HUES64 (cell line): ENCODE measurements at regions not wholly inside any gene's neighbourhood (a gene's known extent, or its start where the extent isn't known, plus 50 kb on each side); places are given as distances from the start of the nearest gene placed in this dataset.

Source experiments
- H3K27ac ChIP-seq: 2 replicates; pipeline ENCODE4 v1.7.0; 2013; ENCODE audit warnings: low read depth, low read length, inconsistent platforms
- H3K27me3 ChIP-seq: 2 replicates; pipeline ENCODE4 v1.6.1; 2013; ENCODE audit warnings: mild to moderate bottlenecking, low read length; ENCODE audit not compliant: insufficient read depth
- H3K36me3 ChIP-seq: 2 replicates; pipeline ENCODE4 v1.6.1; 2013; ENCODE audit warnings: mild to moderate bottlenecking, low read length; ENCODE audit not compliant: insufficient read depth
- H3K4me1 ChIP-seq: 2 replicates; pipeline ENCODE4 v1.6.1; 2013; ENCODE audit warnings: mild to moderate bottlenecking, low read length, moderate library complexity; ENCODE audit not compliant: insufficient read depth
- H3K4me3 ChIP-seq: 2 replicates; pipeline ENCODE4 v1.5.1; 2013; ENCODE audit warnings: mild to moderate bottlenecking, low read length, moderate library complexity
- H3K9ac ChIP-seq: 2 replicates; pipeline ENCODE4 v1.6.1; 2013; ENCODE audit warnings: mild to moderate bottlenecking, low read depth, low read length
- H3K9me3 ChIP-seq: 2 replicates; pipeline ENCODE4 v1.6.1; 2013; ENCODE audit warnings: low read depth, low read length; ENCODE audit not compliant: insufficient read depth
- WGBS: fragments of 150-250, 120-280 bp; methylation state at CpG from one replicate; pipeline ENCODE4 v1.1.7; 2013; ENCODE audit warnings: missing lambda C conversion rate; 5-methylcytosine and 5-hydroxymethylcytosine counted together

GRCh38 chr13:80123945-80124344 is 217.0 kb downstream of the SPRY2 start:
- Histone ChIP-seq H3K4me1 (peaks cover 37% of the 10 kb centered on the region), H3K9ac (no peak overlapping the region), H3K27me3 (no peaks in the 10 kb centered on the region), H3K4me3 (no peak overlapping the region), H3K36me3 (no peaks in the 10 kb centered on the region), H3K27ac (no peak overlapping the region), H3K9me3 (no peaks in the 10 kb centered on the region)
- WGBS: 90% methylated on average over 3 of the region's 3 CpGs

- H3K9me3 ChIP-seq: no peaks in the 10 kb centered on the region
- H3K27ac ChIP-seq: no peak overlapping the region
- H3K9ac ChIP-seq: no peak overlapping the region
- no peak overlapping the region for H3K4me3 ChIP-seq
- WGBS: 78% methylated on average over 1 of the region's 1 CpG
- H3K4me1 ChIP-seq: peaks cover 26% of the 10 kb centered on the region
- no peaks in the 10 kb centered on the region for H3K36me3 ChIP-seq
- H3K27me3 ChIP-seq: no peaks in the 10 kb centered on the region
Observed at GRCh38 chr13:80121038-80121437, 219.9 kb downstream of the SPRY2 start.

- WGBS: 100% methylated on average over 1 of the region's 1 CpG
- H3K9ac ChIP-seq: no peak overlapping the region
- H3K27me3 ChIP-seq: no peaks in the 10 kb centered on the region
Observed at GRCh38 chr13:80118506-80118905, 222.4 kb downstream of the SPRY2 start.

DNA sequence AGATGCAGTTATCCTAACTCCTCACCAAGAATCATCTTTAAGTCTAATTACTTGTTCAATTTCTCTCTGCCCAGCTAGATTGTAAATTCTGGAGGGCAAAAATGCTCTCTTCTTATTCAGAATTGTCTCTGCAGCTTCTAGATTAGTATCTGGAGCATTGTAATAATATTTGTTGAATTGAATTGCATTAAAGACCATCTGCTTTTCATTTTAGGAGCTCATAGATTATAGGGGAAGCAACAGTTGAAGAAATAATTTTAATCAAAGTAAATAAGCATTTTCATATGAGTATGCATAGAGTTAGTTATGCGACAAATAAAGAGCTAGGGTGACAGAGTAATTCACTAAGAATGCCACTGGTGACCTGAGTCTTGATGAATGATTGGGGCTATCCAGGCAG is 222.8 kb downstream of the SPRY2 start:
- WGBS: 100% methylated on average over 1 of the region's 1 CpG
- Histone ChIP-seq H3K27ac (no peak overlapping the region), H3K27me3 (no peaks in the 10 kb centered on the region), H3K36me3 (no peaks in the 10 kb centered on the region), H3K9me3 (no peaks in the 10 kb centered on the region), H3K9ac (no peak overlapping the region), H3K4me3 (no peak overlapping the region), H3K4me1 (peaks cover 19% of the 10 kb centered on the region)

More at GRCh38 chr13:80118506-80118905, 222.4 kb downstream of the SPRY2 start:
- Histone ChIP-seq H3K27ac (no peak overlapping the region), H3K36me3 (no peaks in the 10 kb centered on the region), H3K9me3 (no peaks in the 10 kb centered on the region), H3K4me1 (peaks cover 19% of the 10 kb centered on the region), H3K4me3 (no peak overlapping the region)

DNA sequence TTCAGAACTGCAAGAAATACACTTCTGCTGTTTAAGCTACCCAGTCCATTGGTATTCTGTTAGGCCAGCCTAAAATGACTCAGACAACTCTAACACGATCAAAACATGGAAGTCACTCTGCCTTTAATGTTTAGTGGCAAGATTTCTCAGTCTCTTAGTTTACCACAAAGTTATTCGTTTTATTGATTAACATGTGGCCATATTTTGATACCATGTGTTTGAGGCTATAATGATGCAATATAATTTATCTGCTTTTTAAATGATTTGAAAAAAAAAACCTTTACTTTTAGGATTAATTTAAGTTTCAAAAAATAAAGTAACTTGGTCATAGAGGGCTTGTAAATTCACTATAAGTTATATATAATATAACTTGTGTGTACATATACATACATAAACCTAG is 223.4 kb downstream of the SPRY2 start:
- H3K36me3 ChIP-seq: no peaks in the 10 kb centered on the region
- no peak overlapping the region for H3K27ac ChIP-seq
- peaks cover 19% of the 10 kb centered on the region for H3K4me1 ChIP-seq
- H3K9ac ChIP-seq: no peak overlapping the region
- 83% methylated on average over 2 of the region's 2 CpGs for WGBS
- no peak overlapping the region for H3K4me3 ChIP-seq
- no peaks in the 10 kb centered on the region for H3K9me3 ChIP-seq
- no peaks in the 10 kb centered on the region for H3K27me3 ChIP-seq

GRCh38 chr13:80116107-80116506 is 224.8 kb downstream of the SPRY2 start:
- H3K36me3 ChIP-seq: no peaks in the 10 kb centered on the region
- H3K9ac ChIP-seq: no peak overlapping the region
- H3K9me3 ChIP-seq: no peaks in the 10 kb centered on the region
- H3K4me3 ChIP-seq: no peak overlapping the region
- WGBS: 44% methylated on average over 1 of the region's 3 CpGs
- no peaks in the 10 kb centered on the region for H3K27me3 ChIP-seq
- H3K4me1 ChIP-seq: peaks cover 19% of the 10 kb centered on the region
- no peak overlapping the region for H3K27ac ChIP-seq

- Histone ChIP-seq H3K9ac (no peak overlapping the region), H3K27me3 (no peaks in the 10 kb centered on the region)
Observed at GRCh38 chr13:80115616-80116015, 225.3 kb downstream of the SPRY2 start.

DNA sequence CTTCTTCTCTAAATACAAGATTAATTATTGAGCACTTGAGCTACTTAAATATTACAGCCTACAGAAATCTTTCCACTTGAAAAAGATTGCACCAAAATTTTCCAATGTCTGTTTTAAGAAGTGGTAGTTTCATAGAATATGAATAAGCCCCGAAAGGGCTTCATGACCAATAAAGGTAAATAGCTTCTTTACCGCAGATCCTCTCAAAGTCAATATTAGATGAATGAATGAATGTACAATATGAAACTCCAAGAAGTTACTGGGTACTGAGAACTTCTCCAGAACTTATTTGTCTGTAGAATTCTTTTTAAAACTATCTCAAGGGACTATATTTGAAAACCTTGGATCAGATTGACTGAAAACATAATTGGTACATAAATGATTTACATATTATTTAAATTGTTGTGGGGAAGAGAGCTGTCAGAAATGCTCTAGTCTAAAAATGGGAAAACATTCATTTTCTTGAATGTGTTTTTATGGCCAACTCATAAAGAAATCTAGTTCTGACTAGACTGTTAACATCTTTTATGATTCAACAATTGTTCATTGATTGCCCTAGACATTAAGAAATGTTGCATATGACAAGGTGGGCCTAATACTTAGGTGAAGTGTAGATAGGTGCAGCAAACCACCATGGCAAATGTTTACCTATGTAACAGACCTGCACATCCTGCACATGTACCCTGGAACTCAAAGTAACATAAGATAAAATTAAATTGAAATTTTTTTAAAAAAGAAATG is 227.0 kb downstream of the SPRY2 start:
- H3K27ac ChIP-seq: no peak overlapping the region
- no peaks in the 10 kb centered on the region for H3K9me3 ChIP-seq
- no peaks in the 10 kb centered on the region for H3K36me3 ChIP-seq
- peaks cover 11% of the 10 kb centered on the region for H3K4me1 ChIP-seq
- no peaks in the 10 kb centered on the region for H3K27me3 ChIP-seq
- no peak overlapping the region for H3K4me3 ChIP-seq
- H3K9ac ChIP-seq: no peak overlapping the region
- WGBS: 94% methylated on average over 2 of the region's 2 CpGs

More at GRCh38 chr13:80115616-80116015, 225.3 kb downstream of the SPRY2 start:
- H3K27ac ChIP-seq: no peak overlapping the region
- H3K36me3 ChIP-seq: no peaks in the 10 kb centered on the region
- H3K9me3 ChIP-seq: no peaks in the 10 kb centered on the region
- WGBS: no CpG with 5 or more reads among the region's 1 CpG
- H3K4me1 ChIP-seq: peaks cover 14% of the 10 kb centered on the region
- no peak overlapping the region for H3K4me3 ChIP-seq

- Histone ChIP-seq H3K27me3 (no peaks in the 10 kb centered on the region), H3K4me1 (no peaks in the 10 kb centered on the region), H3K9ac (no peak overlapping the region), H3K27ac (no peak overlapping the region), H3K36me3 (no peaks in the 10 kb centered on the region), H3K4me3 (no peak overlapping the region), H3K9me3 (no peaks in the 10 kb centered on the region)
- WGBS: 78% methylated on average over 3 of the region's 3 CpGs
Observed at GRCh38 chr13:80109303-80109702, 231.6 kb downstream of the SPRY2 start.

GRCh38 chr13:80105350-80105749 is 235.6 kb downstream of the SPRY2 start:
- H3K36me3 ChIP-seq: no peaks in the 10 kb centered on the region
- H3K27me3 ChIP-seq: no peaks in the 10 kb centered on the region
- 100% methylated on average over 2 of the region's 2 CpGs for WGBS
- no peaks in the 10 kb centered on the region for H3K4me1 ChIP-seq
- H3K9ac ChIP-seq: no peak overlapping the region
- H3K4me3 ChIP-seq: no peak overlapping the region
- H3K9me3 ChIP-seq: no peaks in the 10 kb centered on the region
- no peak overlapping the region for H3K27ac ChIP-seq

GRCh38 chr13:80101040-80101439 is 239.9 kb downstream of the SPRY2 start:
- WGBS: 88% methylated on average over 3 of the region's 3 CpGs
- Histone ChIP-seq H3K9me3 (no peaks in the 10 kb centered on the region), H3K27me3 (no peaks in the 10 kb centered on the region), H3K4me3 (no peak overlapping the region), H3K27ac (no peak overlapping the region), H3K4me1 (peaks cover 11% of the 10 kb centered on the region), H3K36me3 (no peaks in the 10 kb centered on the region), H3K9ac (no peak overlapping the region)

DNA sequence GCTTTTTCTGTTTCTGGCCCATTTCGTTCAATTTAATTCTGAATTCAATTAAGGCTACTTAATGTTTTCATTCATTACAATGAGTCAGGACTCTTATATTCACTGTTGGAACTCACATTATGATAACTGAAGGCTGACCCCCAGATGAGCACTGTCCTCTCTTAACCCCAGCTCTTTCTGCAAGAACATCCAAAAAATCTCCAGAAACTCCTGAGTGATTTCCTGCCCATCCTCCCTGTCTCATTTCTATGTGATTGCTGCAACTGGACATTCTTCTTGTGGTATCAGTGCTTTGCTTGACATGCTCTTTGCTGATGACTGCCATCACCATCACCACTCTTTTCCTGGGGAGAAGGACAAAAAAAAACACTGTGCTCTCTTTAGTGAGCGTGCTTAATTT is 240.3 kb downstream of the SPRY2 start:
- Histone ChIP-seq H3K4me1 (peaks cover 15% of the 10 kb centered on the region), H3K36me3 (no peaks in the 10 kb centered on the region), H3K9ac (no peak overlapping the region), H3K4me3 (no peak overlapping the region), H3K27me3 (no peaks in the 10 kb centered on the region), H3K9me3 (no peaks in the 10 kb centered on the region), H3K27ac (no peak overlapping the region)
- WGBS: 100% methylated on average over 1 of the region's 2 CpGs
